ENCODE measurements at regions not wholly inside any gene's neighbourhood (a gene's known extent, or its start where the extent isn't known, plus 50 kb on each side); places are given as distances from the start of the nearest gene placed in this dataset.

GRCh38 chr15:45743426-45744235 lies 108.8 kb downstream of the SQOR start:
- intact Hi-C loops (cut with micrococcal nuclease; ENCODE audit: unreplicated experiment): no loop called here
- no peak overlapping the region for H3K9ac ChIP-seq (ENCODE audit: control insufficient read depth, insufficient read depth, low read length)

GRCh38 chr15:45744236-45744589 lies 109.4 kb downstream of the SQOR start:
- Histone ChIP-seq H3K4me2 (ENCODE audit: control insufficient read depth, insufficient read depth) (no peak overlapping the region), H2AFZ (ENCODE audit: control insufficient read depth, low read depth, low read length) (no peak overlapping the region), H4K20me1 (ENCODE audit: control insufficient read depth, insufficient read depth) (no peaks in the 10 kb centered on the region), H3K79me2 (ENCODE audit: control insufficient read depth, insufficient read depth, low read length) (no peaks in the 10 kb centered on the region), H3K9me3 (replicated peaks; ENCODE audit: control insufficient read depth, insufficient read depth, low read length) (no peaks in the 10 kb centered on the region), H3K36me3 (ENCODE audit: control insufficient read depth in 2 of 2, insufficient read depth in 2 of 2, low read length in 1 of 2) (no peaks in the 10 kb centered on the region), H3K4me1 (ENCODE audit: control insufficient read depth, insufficient read depth, low read length) (no peaks in the 10 kb centered on the region), H3K27me3 (replicated peaks in 1 of 2; ENCODE audit: control insufficient read depth in 2 of 2, insufficient read depth in 2 of 2, low read length in 1 of 2) (no peaks in the 10 kb centered on the region), H3K9ac (ENCODE audit: control insufficient read depth, insufficient read depth, low read length) (no peak overlapping the region), H3K4me3 (no peak overlapping the region), H3K27ac (ENCODE audit: control insufficient read depth, insufficient read depth) (no peak overlapping the region)
- ChIA-PET POLR2A (no interaction called here), SMC1A (ENCODE audit: uncharacterized antibody, unreplicated experiment) (no interaction called here), RAD21 (ENCODE audit: unreplicated experiment) (no interaction called here), CTCF (no interaction called here)
- intact Hi-C loops (cut with micrococcal nuclease; ENCODE audit: unreplicated experiment): no loop called here
- BruUV-seq (replicated peaks): no TSS peak
- FAIRE-seq: no peak
- no peak for DNase-seq (ENCODE audit: low read depth, low spot score)
- ATAC-seq: no peak
- in situ Hi-C loops (cut with MboI): no loop called here
- 13% methylated on average over 4 of the region's 4 CpGs for WGBS (ENCODE audit: insufficient coverage, insufficient replicate concordance, low lambda C conversion rate, missing lambda C conversion rate)
- TF ChIP-seq, protein P1, sequence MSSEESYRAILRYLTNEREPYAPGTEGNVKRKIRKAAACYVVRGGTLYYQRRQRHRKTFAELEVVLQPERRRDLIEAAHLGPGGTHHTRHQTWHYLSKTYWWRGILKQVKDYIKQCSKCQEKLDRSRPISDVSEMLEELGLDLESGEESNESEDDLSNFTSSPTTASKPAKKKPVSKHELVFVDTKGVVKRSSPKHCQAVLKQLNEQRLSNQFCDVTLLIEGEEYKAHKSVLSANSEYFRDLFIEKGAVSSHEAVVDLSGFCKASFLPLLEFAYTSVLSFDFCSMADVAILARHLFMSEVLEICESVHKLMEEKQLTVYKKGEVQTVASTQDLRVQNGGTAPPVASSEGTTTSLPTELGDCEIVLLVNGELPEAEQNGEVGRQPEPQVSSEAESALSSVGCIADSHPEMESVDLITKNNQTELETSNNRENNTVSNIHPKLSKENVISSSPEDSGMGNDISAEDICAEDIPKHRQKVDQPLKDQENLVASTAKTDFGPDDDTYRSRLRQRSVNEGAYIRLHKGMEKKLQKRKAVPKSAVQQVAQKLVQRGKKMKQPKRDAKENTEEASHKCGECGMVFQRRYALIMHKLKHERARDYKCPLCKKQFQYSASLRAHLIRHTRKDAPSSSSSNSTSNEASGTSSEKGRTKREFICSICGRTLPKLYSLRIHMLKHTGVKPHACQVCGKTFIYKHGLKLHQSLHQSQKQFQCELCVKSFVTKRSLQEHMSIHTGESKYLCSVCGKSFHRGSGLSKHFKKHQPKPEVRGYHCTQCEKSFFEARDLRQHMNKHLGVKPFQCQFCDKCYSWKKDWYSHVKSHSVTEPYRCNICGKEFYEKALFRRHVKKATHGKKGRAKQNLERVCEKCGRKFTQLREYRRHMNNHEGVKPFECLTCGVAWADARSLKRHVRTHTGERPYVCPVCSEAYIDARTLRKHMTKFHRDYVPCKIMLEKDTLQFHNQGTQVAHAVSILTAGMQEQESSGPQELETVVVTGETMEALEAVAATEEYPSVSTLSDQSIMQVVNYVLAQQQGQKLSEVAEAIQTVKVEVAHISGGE (CRISPR knock-in tag; IDR thresholded peaks at IDR 0.05): no peak
- no peak for TF ChIP-seq ZZZ3 (IDR thresholded peaks at IDR 0.05; ENCODE audit: control insufficient read depth, insufficient read length, low read depth)
- TF ChIP-seq, protein P2, sequence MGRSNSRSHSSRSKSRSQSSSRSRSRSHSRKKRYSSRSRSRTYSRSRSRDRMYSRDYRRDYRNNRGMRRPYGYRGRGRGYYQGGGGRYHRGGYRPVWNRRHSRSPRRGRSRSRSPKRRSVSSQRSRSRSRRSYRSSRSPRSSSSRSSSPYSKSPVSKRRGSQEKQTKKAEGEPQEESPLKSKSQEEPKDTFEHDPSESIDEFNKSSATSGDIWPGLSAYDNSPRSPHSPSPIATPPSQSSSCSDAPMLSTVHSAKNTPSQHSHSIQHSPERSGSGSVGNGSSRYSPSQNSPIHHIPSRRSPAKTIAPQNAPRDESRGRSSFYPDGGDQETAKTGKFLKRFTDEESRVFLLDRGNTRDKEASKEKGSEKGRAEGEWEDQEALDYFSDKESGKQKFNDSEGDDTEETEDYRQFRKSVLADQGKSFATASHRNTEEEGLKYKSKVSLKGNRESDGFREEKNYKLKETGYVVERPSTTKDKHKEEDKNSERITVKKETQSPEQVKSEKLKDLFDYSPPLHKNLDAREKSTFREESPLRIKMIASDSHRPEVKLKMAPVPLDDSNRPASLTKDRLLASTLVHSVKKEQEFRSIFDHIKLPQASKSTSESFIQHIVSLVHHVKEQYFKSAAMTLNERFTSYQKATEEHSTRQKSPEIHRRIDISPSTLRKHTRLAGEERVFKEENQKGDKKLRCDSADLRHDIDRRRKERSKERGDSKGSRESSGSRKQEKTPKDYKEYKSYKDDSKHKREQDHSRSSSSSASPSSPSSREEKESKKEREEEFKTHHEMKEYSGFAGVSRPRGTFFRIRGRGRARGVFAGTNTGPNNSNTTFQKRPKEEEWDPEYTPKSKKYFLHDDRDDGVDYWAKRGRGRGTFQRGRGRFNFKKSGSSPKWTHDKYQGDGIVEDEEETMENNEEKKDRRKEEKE (IDR thresholded peaks at IDR 0.05): no peak
- no peak for TF ChIP-seq NFIC (IDR thresholded peaks at IDR 0.05; ENCODE audit: low read depth, low read length)
- TF ChIP-seq FOXK2 (IDR thresholded peaks at IDR 0.05): no peak

More at GRCh38 chr15:45743426-45744235, 108.8 kb downstream of the SQOR start:
- no peaks in the 10 kb centered on the region for H3K27me3 ChIP-seq (replicated peaks in 1 of 2; ENCODE audit: control insufficient read depth in 2 of 2, insufficient read depth in 2 of 2, low read length in 1 of 2)
- in situ Hi-C loops (cut with MboI): no loop called here
- WGBS (ENCODE audit: insufficient coverage, insufficient replicate concordance, low lambda C conversion rate, missing lambda C conversion rate): 64% methylated on average over 16 of the region's 16 CpGs
- H3K4me1 ChIP-seq (ENCODE audit: control insufficient read depth, insufficient read depth, low read length): no peaks in the 10 kb centered on the region
- no peaks in the 10 kb centered on the region for H3K36me3 ChIP-seq (ENCODE audit: control insufficient read depth in 2 of 2, insufficient read depth in 2 of 2, low read length in 1 of 2)
- no peaks in the 10 kb centered on the region for H3K9me3 ChIP-seq (replicated peaks; ENCODE audit: control insufficient read depth, insufficient read depth, low read length)
- TF ChIP-seq, protein P3, sequence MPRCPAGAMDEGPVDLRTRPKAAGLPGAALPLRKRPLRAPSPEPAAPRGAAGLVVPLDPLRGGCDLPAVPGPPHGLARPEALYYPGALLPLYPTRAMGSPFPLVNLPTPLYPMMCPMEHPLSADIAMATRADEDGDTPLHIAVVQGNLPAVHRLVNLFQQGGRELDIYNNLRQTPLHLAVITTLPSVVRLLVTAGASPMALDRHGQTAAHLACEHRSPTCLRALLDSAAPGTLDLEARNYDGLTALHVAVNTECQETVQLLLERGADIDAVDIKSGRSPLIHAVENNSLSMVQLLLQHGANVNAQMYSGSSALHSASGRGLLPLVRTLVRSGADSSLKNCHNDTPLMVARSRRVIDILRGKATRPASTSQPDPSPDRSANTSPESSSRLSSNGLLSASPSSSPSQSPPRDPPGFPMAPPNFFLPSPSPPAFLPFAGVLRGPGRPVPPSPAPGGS (IDR thresholded peaks at IDR 0.05; ENCODE audit: borderline replicate concordance, insufficient read depth, low read depth, low read length, poor library complexity, severe bottlenecking): no peak
- TF ChIP-seq ZNF24 (IDR thresholded peaks at IDR 0.05) (no peak), LARP7 (IDR thresholded peaks at IDR 0.05) (no peak), MXI1 (IDR thresholded peaks at IDR 0.05; ENCODE audit: low read depth, low read length) (no peak), TCF7 (IDR thresholded peaks at IDR 0.05; ENCODE audit: borderline replicate concordance) (no peak), HDAC2 (IDR thresholded peaks at IDR 0.05) (no peak), KLF5 (IDR thresholded peaks at IDR 0.05; ENCODE audit: partially characterized antibody) (no peak), TAF1 (IDR thresholded peaks at IDR 0.05; ENCODE audit: borderline replicate concordance, low read depth, low read length) (no peak)
- CTCF ChIA-PET: no interaction called here
- no peaks in the 10 kb centered on the region for H3K79me2 ChIP-seq (ENCODE audit: control insufficient read depth, insufficient read depth, low read length)
- RAD21 ChIA-PET (ENCODE audit: unreplicated experiment): no interaction called here
- DNase-seq (ENCODE audit: low read depth, low spot score): no peak
- POLR2A ChIA-PET: no interaction called here
- H3K4me2 ChIP-seq (ENCODE audit: control insufficient read depth, insufficient read depth): no peak overlapping the region
- no TSS peak for BruUV-seq (replicated peaks)
- no peak overlapping the region for H3K4me3 ChIP-seq
- no peak overlapping the region for H2AFZ ChIP-seq (ENCODE audit: control insufficient read depth, low read depth, low read length)
- no peak for ATAC-seq
- no peaks in the 10 kb centered on the region for H4K20me1 ChIP-seq (ENCODE audit: control insufficient read depth, insufficient read depth)
- SMC1A ChIA-PET (ENCODE audit: uncharacterized antibody, unreplicated experiment): no interaction called here
- no peak for FAIRE-seq
- no peak overlapping the region for H3K27ac ChIP-seq (ENCODE audit: control insufficient read depth, insufficient read depth)

Measured in GM12878 (cell line).